ENCODE measurements at regions not wholly inside any gene's neighbourhood (a gene's known extent, or its start where the extent isn't known, plus 50 kb on each side); places are given as distances from the start of the nearest gene placed in this dataset.

GRCh38 chr19:29889702-29890101 lies 52.3 kb upstream of the URI1 start:
- TF ChIP-seq, protein P1, sequence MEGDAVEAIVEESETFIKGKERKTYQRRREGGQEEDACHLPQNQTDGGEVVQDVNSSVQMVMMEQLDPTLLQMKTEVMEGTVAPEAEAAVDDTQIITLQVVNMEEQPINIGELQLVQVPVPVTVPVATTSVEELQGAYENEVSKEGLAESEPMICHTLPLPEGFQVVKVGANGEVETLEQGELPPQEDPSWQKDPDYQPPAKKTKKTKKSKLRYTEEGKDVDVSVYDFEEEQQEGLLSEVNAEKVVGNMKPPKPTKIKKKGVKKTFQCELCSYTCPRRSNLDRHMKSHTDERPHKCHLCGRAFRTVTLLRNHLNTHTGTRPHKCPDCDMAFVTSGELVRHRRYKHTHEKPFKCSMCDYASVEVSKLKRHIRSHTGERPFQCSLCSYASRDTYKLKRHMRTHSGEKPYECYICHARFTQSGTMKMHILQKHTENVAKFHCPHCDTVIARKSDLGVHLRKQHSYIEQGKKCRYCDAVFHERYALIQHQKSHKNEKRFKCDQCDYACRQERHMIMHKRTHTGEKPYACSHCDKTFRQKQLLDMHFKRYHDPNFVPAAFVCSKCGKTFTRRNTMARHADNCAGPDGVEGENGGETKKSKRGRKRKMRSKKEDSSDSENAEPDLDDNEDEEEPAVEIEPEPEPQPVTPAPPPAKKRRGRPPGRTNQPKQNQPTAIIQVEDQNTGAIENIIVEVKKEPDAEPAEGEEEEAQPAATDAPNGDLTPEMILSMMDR (conservative IDR thresholded peaks at IDR 0.05; ENCODE audit: low read depth, low read length) = no peak
- H3K36me3 ChIP-seq (ENCODE audit: insufficient read depth) = no peaks in the 10 kb centered on the region
- no peak overlapping the region for H2AFZ ChIP-seq (ENCODE audit: low read depth)
- H3K4me1 ChIP-seq (ENCODE audit: low read depth, poor library complexity, severe bottlenecking) = no peaks in the 10 kb centered on the region
- H3K9ac ChIP-seq = no peak overlapping the region
- no peaks in the 10 kb centered on the region for H3K79me2 ChIP-seq (ENCODE audit: insufficient read depth, low read depth)
- no peaks in the 10 kb centered on the region for H3K27me3 ChIP-seq (ENCODE audit: insufficient read depth, low read depth)
- H3K27ac ChIP-seq = no peak overlapping the region
- H3K4me2 ChIP-seq = no peak overlapping the region
- H4K20me1 ChIP-seq (ENCODE audit: insufficient read depth) = no peaks in the 10 kb centered on the region
- H3K4me3 ChIP-seq (IDR thresholded peaks at IDR 0.05; ENCODE audit: insufficient read depth, low read depth, low read length) = no peak overlapping the region

GRCh38 chr19:29890392-29890791 lies 51.6 kb upstream of the URI1 start:
- Histone ChIP-seq H3K4me2 (no peak overlapping the region), H3K9ac (no peak overlapping the region), H3K4me1 (ENCODE audit: low read depth, poor library complexity, severe bottlenecking) (no peaks in the 10 kb centered on the region), H3K27ac (no peak overlapping the region), H3K27me3 (ENCODE audit: insufficient read depth, low read depth) (no peaks in the 10 kb centered on the region), H3K79me2 (ENCODE audit: insufficient read depth, low read depth) (no peaks in the 10 kb centered on the region), H2AFZ (ENCODE audit: low read depth) (no peak overlapping the region), H4K20me1 (ENCODE audit: insufficient read depth) (no peaks in the 10 kb centered on the region), H3K36me3 (ENCODE audit: insufficient read depth) (no peaks in the 10 kb centered on the region), H3K4me3 (IDR thresholded peaks at IDR 0.05; ENCODE audit: insufficient read depth, low read depth, low read length) (no peak overlapping the region)
- TF ChIP-seq, protein P1 (conservative IDR thresholded peaks at IDR 0.05; ENCODE audit: low read depth, low read length) = no peak
